Motor neuron (in vitro differentiated cells): ENCODE measurements at regions not wholly inside any gene's neighbourhood (a gene's known extent, or its start where the extent isn't known, plus 50 kb on each side); places are given as distances from the start of the nearest gene placed in this dataset.
A peak's percentile ranks its signal among the peaks of the same experiment; 100 is the strongest.

Source experiments
- ATAC-seq, 8 experiments: fragments of 200-7000 bp; cut with Tn5 transposase; replicated peaks in 6 of 8; 2 replicates each; pipeline ENCODE4 v1.8.0; 2021; ENCODE audit warnings: mild to moderate bottlenecking in 8 of 8, moderate library complexity in 8 of 8
- H3K27ac ChIP-seq, 2 donors: fragments of 250-450 bp; sonication (Bioruptor Pico); 2 replicates each; pipeline ENCODE4 v1.9.0; 2021; ENCODE audit warnings: antibody characterized with exemption in 2 of 2, mild to moderate bottlenecking in 2 of 2, moderate library complexity in 1 of 2
- H3K4me1 ChIP-seq, 2 donors: fragments of 250-450 bp; sonication (Bioruptor Pico); replicated peaks in 1 of 2; 2 replicates each; pipeline ENCODE4 v1.6.1; 2021; ENCODE audit warnings: antibody characterized with exemption in 2 of 2, mild to moderate bottlenecking in 2 of 2, moderate library complexity in 1 of 2
- H3K4me3 ChIP-seq, 5 donors: fragments of 250-450 bp; sonication (Bioruptor Pico); 2 replicates each; pipeline ENCODE4 v1.9.0; 2021; ENCODE audit warnings: antibody characterized with exemption in 5 of 5, mild to moderate bottlenecking in 5 of 5, moderate library complexity in 4 of 5
- WGBS, 10 experiments: fragments of 450-650 bp; shearing (Covaris generic); methylation state at CpG; one replicate each; pipeline ENCODE4 v1.0.0; 2022; 5-methylcytosine and 5-hydroxymethylcytosine counted together
- in situ Hi-C, 9 experiments: fragments of 400-800 bp; cut with MboI; loops; one replicate each; pipeline ENCODE4 v1.15.0; 2021; ENCODE audit warnings: low sequenced_read_pairs in 9 of 9, low pct_unique_long_range_greater_than_20kb in 2 of 9; ENCODE audit not compliant: unreplicated experiment in 9 of 9

- ATAC-seq = no peak
- Histone ChIP-seq H3K4me3 (no peak overlapping the region), H3K27ac (no peak overlapping the region), H3K4me1 (no peaks in the 10 kb centered on the region)
- in situ Hi-C loops = no loop called here
Observed at GRCh38 chrX:5586726-5587125, 641.9 kb downstream of the NLGN4X start.

GRCh38 chrX:5575407-5575806 is 653.3 kb downstream of the NLGN4X start:
- Histone ChIP-seq H3K4me3 (no peak overlapping the region), H3K4me1 (no peaks in the 10 kb centered on the region), H3K27ac (no peak overlapping the region)
- ATAC-seq = no peak
- WGBS, 10 experiments = 0 to 100% (median 50%) methylated on average over 1 of the region's 1 CpG; no CpG with 5 or more reads in 5 of the 10 experiments
- in situ Hi-C loops = no loop called here

GRCh38 chrX:5568934-5569333 is 659.7 kb downstream of the NLGN4X start:
- H3K4me1 ChIP-seq = no peaks in the 10 kb centered on the region
- in situ Hi-C loops = no loop called here
- no peak for ATAC-seq
- no peak overlapping the region for H3K4me3 ChIP-seq
- WGBS, 10 experiments = 0 to 86% (median 20%) methylated on average over 1 to 2 of the region's 3 CpGs; no CpG with 5 or more reads in 5 of the 10 experiments
- no peak overlapping the region for H3K27ac ChIP-seq

- H3K4me3 ChIP-seq = no peak overlapping the region
- 6 to 100% (median 50%) methylated on average over 1 to 2 of the region's 2 CpGs; no CpG with 5 or more reads in 3 of the 10 experiments for WGBS, 10 experiments
- no peak overlapping the region for H3K27ac ChIP-seq
- ATAC-seq = no peak
- in situ Hi-C loops = no loop called here
- H3K4me1 ChIP-seq = no peaks in the 10 kb centered on the region
Observed at GRCh38 chrX:5559386-5559785, 669.3 kb downstream of the NLGN4X start.

GRCh38 chrX:5549512-5549911 is 679.2 kb downstream of the NLGN4X start:
- 0 to 100% (median 7%) methylated on average over 1 to 2 of the region's 2 CpGs; no CpG with 5 or more reads in 5 of the 10 experiments for WGBS, 10 experiments
- peak in 2 of 8 experiments; percentile 32 to 81 for ATAC-seq

GRCh38 chrX:5537098-5537497 is 691.6 kb downstream of the NLGN4X start:
- H3K27ac ChIP-seq = no peak overlapping the region
- H3K4me1 ChIP-seq = no peaks in the 10 kb centered on the region
- in situ Hi-C loops = no loop called here
- ATAC-seq = no peak
- 0 to 93% (median 40%) methylated on average over 1 to 6 of the region's 6 CpGs; no CpG with 5 or more reads in 6 of the 10 experiments for WGBS, 10 experiments
- no peak overlapping the region for H3K4me3 ChIP-seq

More at GRCh38 chrX:5549512-5549911, 679.2 kb downstream of the NLGN4X start:
- Histone ChIP-seq H3K4me3 (no peak overlapping the region), H3K27ac (no peak overlapping the region), H3K4me1 (no peaks in the 10 kb centered on the region)
- in situ Hi-C loops = no loop called here

GRCh38 chrX:5536261-5536660 is 692.4 kb downstream of the NLGN4X start:
- Histone ChIP-seq H3K4me3 (no peak overlapping the region), H3K4me1 (no peaks in the 10 kb centered on the region), H3K27ac (no peak overlapping the region)
- no peak for ATAC-seq
- in situ Hi-C loops = no loop called here
- 18 to 89% (median 57%) methylated on average over 1 to 3 of the region's 3 CpGs; no CpG with 5 or more reads in 6 of the 10 experiments for WGBS, 10 experiments

- ATAC-seq = no peak
- H3K4me3 ChIP-seq = no peak overlapping the region
- no peak overlapping the region for H3K27ac ChIP-seq
- WGBS, 10 experiments = 0 to 92% (median 83%) methylated on average over 1 to 5 of the region's 5 CpGs; no CpG with 5 or more reads in 3 of the 10 experiments
- in situ Hi-C loops = no loop called here
- no peaks in the 10 kb centered on the region for H3K4me1 ChIP-seq
Observed at GRCh38 chrX:5528057-5528456, 700.6 kb downstream of the NLGN4X start.

- no peak for ATAC-seq
- WGBS, 10 experiments = 0 to 80% (median 0%) methylated on average over 1 to 2 of the region's 2 CpGs; no CpG with 5 or more reads in 7 of the 10 experiments
- in situ Hi-C loops = no loop called here
- Histone ChIP-seq H3K4me3 (no peak overlapping the region), H3K27ac (no peak overlapping the region), H3K4me1 (no peaks in the 10 kb centered on the region)
Observed at GRCh38 chrX:5526191-5526590, 702.5 kb downstream of the NLGN4X start.

GRCh38 chrX:5490786-5491563 is 737.7 kb downstream of the NLGN4X start:
- H3K27ac ChIP-seq = no peak overlapping the region
- peak in 5 of 8 experiments; percentile 85 to 91 (median 89) for ATAC-seq
- H3K4me1 ChIP-seq = peaks cover 0 to 10% of the 10 kb centered on the region in 2 donors
- 0 to 54% (median 15%) methylated on average over 1 to 8 of the region's 8 CpGs; no CpG with 5 or more reads in 4 of the 10 experiments for WGBS, 10 experiments
- no peak overlapping the region for H3K4me3 ChIP-seq
- in situ Hi-C loops = no loop called here

- WGBS, 10 experiments = 63 to 100% (median 87%) methylated on average over 1 to 4 of the region's 4 CpGs; no CpG with 5 or more reads in 6 of the 10 experiments
- in situ Hi-C loops = no loop called here
- no peak overlapping the region for H3K27ac ChIP-seq
- H3K4me3 ChIP-seq = no peak overlapping the region
- no peaks in the 10 kb centered on the region for H3K4me1 ChIP-seq
- no peak for ATAC-seq
Observed at GRCh38 chrX:5474282-5474681, 754.4 kb downstream of the NLGN4X start.

- no peak overlapping the region for H3K4me3 ChIP-seq
- H3K4me1 ChIP-seq = no peaks in the 10 kb centered on the region
- no peak overlapping the region for H3K27ac ChIP-seq
- ATAC-seq = no peak
- WGBS, 10 experiments = 0 to 100% (median 73%) methylated on average over 1 to 6 of the region's 6 CpGs; no CpG with 5 or more reads in 3 of the 10 experiments
- in situ Hi-C loops = no loop called here
Observed at GRCh38 chrX:5458300-5458842, 770.3 kb downstream of the NLGN4X start.

- H3K4me3 ChIP-seq = no peak overlapping the region
- no peaks in the 10 kb centered on the region for H3K4me1 ChIP-seq
- WGBS, 10 experiments = no CpG with 5 or more reads among the region's 1 CpG
- no peak overlapping the region for H3K27ac ChIP-seq
- no peak for ATAC-seq
- in situ Hi-C loops = no loop called here
Observed at GRCh38 chrX:5449323-5449722, 779.3 kb downstream of the NLGN4X start.

- H3K4me3 ChIP-seq = no peak overlapping the region
- no peaks in the 10 kb centered on the region for H3K4me1 ChIP-seq
- in situ Hi-C loops = no loop called here
- no peak for ATAC-seq
- no peak overlapping the region for H3K27ac ChIP-seq
Observed at GRCh38 chrX:5431823-5432222, 796.8 kb downstream of the NLGN4X start.
